Stimulated activated naive B cell treated with anti-CD40 and anti-IgM and Interleukin-4, amounts not matched to agents 10 μg/mL and 1 μg/mL and 100 μg/mL, for 72 hours (primary cell): ENCODE measurements at regions not wholly inside any gene's neighbourhood (a gene's known extent, or its start where the extent isn't known, plus 50 kb on each side); places are given as distances from the start of the nearest gene placed in this dataset.
"Not testable (repeated sequence)": the region's sequence is repeated elsewhere in the genome, so short reads cannot be mapped to it uniquely, and the experiment has no call there.

Experiments used
- ATAC-seq, 2 donors: fragments of 150-1000 bp; cut with Tn5 transposase; replicated peaks; 2 replicates each; pipeline ENCODE4 v1.10.0; 2021; ENCODE audit warnings: moderate library complexity in 1 of 2
- DNase-seq: peaks from one replicate; pipeline ENCODE4 v3.0.0; 2021
- H3K27ac Mint-ChIP-seq: one replicate; pipeline ENCODE4 v1.8.0; 2022; ENCODE audit warnings: mild to moderate bottlenecking, mixed read lengths
- H3K27me3 Mint-ChIP-seq, 2 donors: one replicate each; pipeline ENCODE4 v1.8.0; 2022; ENCODE audit warnings: mixed read lengths in 2 of 2
- H3K36me3 Mint-ChIP-seq, 2 donors: one replicate each; pipeline ENCODE4 v1.8.0; 2022; ENCODE audit warnings: mixed read lengths in 2 of 2, mild to moderate bottlenecking in 1 of 2
- H3K4me1 Mint-ChIP-seq, 2 donors: one replicate each; pipeline ENCODE4 v1.8.0; 2022; ENCODE audit warnings: mixed read lengths in 2 of 2, mild to moderate bottlenecking in 1 of 2
- H3K4me3 Mint-ChIP-seq, 2 donors: one replicate each; pipeline ENCODE4 v1.8.0; 2022; ENCODE audit warnings: mild to moderate bottlenecking in 2 of 2, mixed read lengths in 2 of 2, moderate library complexity in 1 of 2
- H3K9me3 Mint-ChIP-seq, 2 donors: one replicate each; pipeline ENCODE4 v1.8.0; 2022; ENCODE audit warnings: mixed read lengths in 2 of 2, mild to moderate bottlenecking in 1 of 2

- Mint-ChIP-seq H3K27me3 (no peaks in the 10 kb centered on the region), H3K4me1 (no peaks in the 10 kb centered on the region), H3K4me3 (no peak overlapping the region), H3K9me3 (no peaks in the 10 kb centered on the region), H3K36me3 (no peaks in the 10 kb centered on the region), H3K27ac (no peak overlapping the region)
- ATAC-seq (no peak), DNase-seq (no peak)
These were observed 1027.7 kb downstream of the NR2F1-AS1 start for GRCh38 chr5:92553326-92553725.

GRCh38 chr5:92552206-92553160 lies 1028.5 kb downstream of the NR2F1-AS1 start:
- Mint-ChIP-seq H3K4me3 (no peak overlapping the region), H3K36me3 (no peaks in the 10 kb centered on the region), H3K9me3 (no peaks in the 10 kb centered on the region), H3K27ac (no peak overlapping the region), H3K27me3 (no peaks in the 10 kb centered on the region), H3K4me1 (no peaks in the 10 kb centered on the region)
- DNase-seq (no peak), ATAC-seq (no peak)

- Mint-ChIP-seq H3K27me3 (no peaks in the 10 kb centered on the region), H3K27ac (no peak overlapping the region), H3K4me1 (no peaks in the 10 kb centered on the region), H3K4me3 (no peak overlapping the region), H3K36me3 (no peaks in the 10 kb centered on the region), H3K9me3 (no peaks in the 10 kb centered on the region)
- no peak for ATAC-seq
- no peak for DNase-seq
These were observed 1032.7 kb downstream of the NR2F1-AS1 start for GRCh38 chr5:92548346-92548745.

- Mint-ChIP-seq H3K36me3 (no peaks in the 10 kb centered on the region), H3K4me1 (no peaks in the 10 kb centered on the region), H3K9me3 (peaks cover 0 to 3% of the 10 kb centered on the region in 2 donors), H3K4me3 (no peak overlapping the region), H3K27ac (no peak overlapping the region), H3K27me3 (no peaks in the 10 kb centered on the region)
- DNase-seq, result no peak
- ATAC-seq, result no peak
These were observed 1036.4 kb downstream of the NR2F1-AS1 start for GRCh38 chr5:92544596-92544995.

GRCh38 chr5:92544036-92544435 lies 1037.0 kb downstream of the NR2F1-AS1 start:
- DNase-seq (no peak), ATAC-seq (no peak)
- no peak overlapping the region for H3K4me3 Mint-ChIP-seq

GRCh38 chr5:92543201-92543600 lies 1037.8 kb downstream of the NR2F1-AS1 start:
- DNase-seq, result no peak
- Mint-ChIP-seq H3K4me1 (no peaks in the 10 kb centered on the region), H3K36me3 (no peaks in the 10 kb centered on the region), H3K4me3 (no peak overlapping the region), H3K27me3 (no peaks in the 10 kb centered on the region), H3K27ac (no peak overlapping the region), H3K9me3 (peaks cover 0 to 3% of the 10 kb centered on the region in 2 donors)
- no peak for ATAC-seq

More at GRCh38 chr5:92544036-92544435, 1037.0 kb downstream of the NR2F1-AS1 start:
- Mint-ChIP-seq H3K36me3 (no peaks in the 10 kb centered on the region), H3K4me1 (no peaks in the 10 kb centered on the region), H3K27me3 (no peaks in the 10 kb centered on the region), H3K9me3 (peaks cover 0 to 3% of the 10 kb centered on the region in 2 donors), H3K27ac (no peak overlapping the region)

- H3K27ac Mint-ChIP-seq, ATAC-seq, H3K9me3 Mint-ChIP-seq, H3K36me3 Mint-ChIP-seq, DNase-seq, H3K27me3 Mint-ChIP-seq, H3K4me3 Mint-ChIP-seq, H3K4me1 Mint-ChIP-seq: not testable (repeated sequence)
These were observed 1039.0 kb downstream of the NR2F1-AS1 start for GRCh38 chr5:92542017-92542416.

- ATAC-seq (no peak), DNase-seq (no peak)
- no peaks in the 10 kb centered on the region for H3K36me3 Mint-ChIP-seq
- H3K27ac Mint-ChIP-seq, result no peak overlapping the region
- no peak overlapping the region for H3K4me3 Mint-ChIP-seq
- no peaks in the 10 kb centered on the region for H3K27me3 Mint-ChIP-seq
- no peaks in the 10 kb centered on the region for H3K4me1 Mint-ChIP-seq
- H3K9me3 Mint-ChIP-seq, result peaks cover 0 to 1% of the 10 kb centered on the region in 2 donors
These were observed 1053.5 kb downstream of the NR2F1-AS1 start for GRCh38 chr5:92527311-92528078.

GRCh38 chr5:92525131-92525530 lies 1055.9 kb downstream of the NR2F1-AS1 start:
- no peaks in the 10 kb centered on the region for H3K36me3 Mint-ChIP-seq
- peaks cover 0 to 1% of the 10 kb centered on the region in 2 donors for H3K9me3 Mint-ChIP-seq
- no peak overlapping the region for H3K4me3 Mint-ChIP-seq
- H3K27me3 Mint-ChIP-seq, result no peaks in the 10 kb centered on the region
- no peak overlapping the region for H3K27ac Mint-ChIP-seq
- H3K4me1 Mint-ChIP-seq, result no peaks in the 10 kb centered on the region
- ATAC-seq (no peak), DNase-seq (no peak)

GRCh38 chr5:92519811-92520632 lies 1061.0 kb downstream of the NR2F1-AS1 start:
- H3K36me3 Mint-ChIP-seq, result no peaks in the 10 kb centered on the region
- H3K4me3 Mint-ChIP-seq, result no peak overlapping the region
- no peak for DNase-seq
- no peak overlapping the region for H3K27ac Mint-ChIP-seq
- peaks cover 0 to 6% of the 10 kb centered on the region in 2 donors for H3K4me1 Mint-ChIP-seq
- peaks cover 0 to 2% of the 10 kb centered on the region in 2 donors for H3K9me3 Mint-ChIP-seq
- H3K27me3 Mint-ChIP-seq, result no peaks in the 10 kb centered on the region
- no peak for ATAC-seq

GRCh38 chr5:92518318-92518904 lies 1062.6 kb downstream of the NR2F1-AS1 start:
- H3K4me1 Mint-ChIP-seq, result peaks cover 0 to 6% of the 10 kb centered on the region in 2 donors
- H3K9me3 Mint-ChIP-seq, result peaks cover 0 to 2% of the 10 kb centered on the region in 2 donors
- peak; percentile 79 to 92 for ATAC-seq
- no peak overlapping the region for H3K27ac Mint-ChIP-seq
- no peaks in the 10 kb centered on the region for H3K27me3 Mint-ChIP-seq
- DNase-seq, result no peak
- H3K36me3 Mint-ChIP-seq, result no peaks in the 10 kb centered on the region
- H3K4me3 Mint-ChIP-seq, result no peak overlapping the region

GRCh38 chr5:92514896-92515295 lies 1066.1 kb downstream of the NR2F1-AS1 start:
- no peaks in the 10 kb centered on the region for H3K27me3 Mint-ChIP-seq
- H3K27ac Mint-ChIP-seq, result no peak overlapping the region
- DNase-seq, result no peak
- no peaks in the 10 kb centered on the region for H3K36me3 Mint-ChIP-seq
- no peak overlapping the region for H3K4me3 Mint-ChIP-seq
- H3K9me3 Mint-ChIP-seq, result peaks cover 10 to 17% of the 10 kb centered on the region in 2 donors
- peaks cover 0 to 6% of the 10 kb centered on the region in 2 donors for H3K4me1 Mint-ChIP-seq
- ATAC-seq, result no peak

GRCh38 chr5:92513067-92513466 lies 1068.0 kb downstream of the NR2F1-AS1 start:
- ATAC-seq (no peak), DNase-seq (no peak)
- Mint-ChIP-seq H3K27me3 (no peaks in the 10 kb centered on the region), H3K4me1 (peaks cover 0 to 2% of the 10 kb centered on the region in 2 donors), H3K27ac (no peak overlapping the region), H3K4me3 (no peak overlapping the region), H3K36me3 (no peaks in the 10 kb centered on the region), H3K9me3 (peaks cover 19 to 26% of the 10 kb centered on the region in 2 donors)

GRCh38 chr5:92508271-92508670 lies 1072.7 kb downstream of the NR2F1-AS1 start:
- H3K27ac Mint-ChIP-seq, result no peak overlapping the region
- no peaks in the 10 kb centered on the region for H3K27me3 Mint-ChIP-seq
- ATAC-seq, result no peak
- no peak overlapping the region for H3K4me3 Mint-ChIP-seq
- H3K9me3 Mint-ChIP-seq, result peaks cover 17 to 26% of the 10 kb centered on the region in 2 donors
- no peaks in the 10 kb centered on the region for H3K36me3 Mint-ChIP-seq
- H3K4me1 Mint-ChIP-seq, result no peaks in the 10 kb centered on the region
- no peak for DNase-seq
